Activated CD4-positive, alpha-beta memory T cell treated with anti-CD3 and anti-CD28 coated beads for 36 hours (primary cell): ENCODE measurements at regions not wholly inside any gene's neighbourhood (a gene's known extent, or its start where the extent isn't known, plus 50 kb on each side); places are given as distances from the start of the nearest gene placed in this dataset.

Source experiments
- CTCF ChIA-PET: fragments of 350-600 bp; sonication (Branson Sonifier 250); formaldehyde crosslinking; loops from one replicate; lab custom pipeline; 2021; ENCODE audit warnings: antibody characterized with exemption, inconsistent platforms; lab: Charles Lee
- POLR2A ChIA-PET: fragments of 350-600 bp; sonication (Branson Sonifier 250); formaldehyde crosslinking; loops from one replicate; lab custom pipeline; 2021; ENCODE audit warnings: antibody characterized with exemption; lab: Charles Lee
- DNase-seq: peaks from one replicate; pipeline ENCODE4 v3.0.0-alpha.2; 2020
- H3K27ac Mint-ChIP-seq: one replicate; pipeline ENCODE4 v1.8.0; 2021; ENCODE audit warnings: mixed read lengths
- H3K27me3 Mint-ChIP-seq: one replicate; pipeline ENCODE4 v1.8.0; 2021; ENCODE audit warnings: mixed read lengths
- H3K36me3 Mint-ChIP-seq: one replicate; pipeline ENCODE4 v1.8.0; 2021; ENCODE audit warnings: mixed read lengths
- H3K4me1 Mint-ChIP-seq: one replicate; pipeline ENCODE4 v1.8.0; 2021; ENCODE audit warnings: low read depth, mixed read lengths
- H3K4me3 Mint-ChIP-seq: one replicate; pipeline ENCODE4 v1.8.0; 2021; ENCODE audit warnings: mild to moderate bottlenecking, mixed read lengths
- H3K9me3 Mint-ChIP-seq: one replicate; pipeline ENCODE4 v1.8.0; 2021; ENCODE audit warnings: mixed read lengths
- intact Hi-C: fragments of 100-400 bp; cut with micrococcal nuclease; formaldehyde crosslinking; loops from one replicate; pipeline ENCODE4 v1.15.1; 2023

DNA sequence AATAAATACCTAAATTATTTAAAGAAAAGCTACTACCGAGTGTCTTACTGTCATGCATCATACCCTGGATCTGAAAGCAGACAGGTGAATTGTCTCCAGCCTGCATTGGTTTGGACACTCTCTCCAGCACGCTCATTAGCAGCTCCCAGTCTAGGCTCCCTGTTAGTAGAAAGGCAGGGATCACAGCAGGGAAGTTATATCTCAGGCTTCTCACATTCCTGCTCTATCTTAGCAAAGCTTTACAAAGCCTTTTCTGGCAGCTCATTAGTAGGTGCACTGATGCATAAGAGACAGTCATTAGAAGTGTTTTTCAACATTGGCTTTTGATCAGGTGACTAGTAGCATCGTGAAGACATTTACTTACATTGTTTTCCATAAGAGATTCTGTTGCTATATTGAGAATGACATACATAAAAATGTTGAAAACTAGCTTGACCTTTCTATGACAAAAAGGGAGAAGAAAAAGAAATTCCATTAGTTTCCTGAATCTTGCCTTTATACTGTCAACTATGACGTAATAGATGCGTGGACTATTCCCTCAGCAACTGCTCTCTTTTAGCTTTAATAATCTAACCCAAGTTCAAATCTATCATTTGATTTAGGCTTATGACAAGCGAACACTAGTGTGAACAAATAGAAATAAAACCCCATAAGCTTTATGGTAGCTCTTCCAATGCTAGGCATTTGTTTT lies 408.7 kb upstream of the KCNH7 start:
- Mint-ChIP-seq H3K4me1 (no peaks in the 10 kb centered on the region), H3K27me3 (no peaks in the 10 kb centered on the region), H3K27ac (no peak overlapping the region), H3K9me3 (peaks cover 3% of the 10 kb centered on the region), H3K36me3 (no peaks in the 10 kb centered on the region), H3K4me3 (no peak overlapping the region)
- ChIA-PET POLR2A (no interaction called here), CTCF (no interaction called here)
- no peak for DNase-seq
- intact Hi-C loops: no loop called here

DNA sequence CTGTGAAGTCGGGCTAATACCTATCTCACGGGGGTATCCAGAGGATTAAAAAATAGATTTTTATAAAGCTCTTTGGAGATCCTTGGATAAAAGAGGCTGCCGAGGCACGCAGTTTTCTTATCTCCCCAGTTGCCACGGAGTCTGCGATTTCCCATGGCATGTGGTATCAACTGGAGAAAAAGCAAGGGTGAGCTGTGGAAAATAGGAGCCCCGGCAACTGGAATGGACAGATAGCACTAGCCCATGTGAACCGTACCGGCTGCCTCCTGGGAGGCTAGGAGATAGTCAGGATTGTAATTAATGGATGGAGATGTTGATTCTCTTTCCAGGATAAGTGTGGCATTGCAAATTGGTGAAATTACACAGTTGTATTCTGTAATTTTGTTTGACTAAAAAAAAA lies 407.6 kb upstream of the KCNH7 start:
- H3K27ac Mint-ChIP-seq: no peak overlapping the region
- DNase-seq: no peak
- ChIA-PET POLR2A (no interaction called here), CTCF (no interaction called here)
- intact Hi-C loops: no loop called here
- no peaks in the 10 kb centered on the region for H3K27me3 Mint-ChIP-seq
- H3K36me3 Mint-ChIP-seq: no peaks in the 10 kb centered on the region
- H3K4me3 Mint-ChIP-seq: no peak overlapping the region
- no peaks in the 10 kb centered on the region for H3K4me1 Mint-ChIP-seq
- H3K9me3 Mint-ChIP-seq: peaks cover 3% of the 10 kb centered on the region

DNA sequence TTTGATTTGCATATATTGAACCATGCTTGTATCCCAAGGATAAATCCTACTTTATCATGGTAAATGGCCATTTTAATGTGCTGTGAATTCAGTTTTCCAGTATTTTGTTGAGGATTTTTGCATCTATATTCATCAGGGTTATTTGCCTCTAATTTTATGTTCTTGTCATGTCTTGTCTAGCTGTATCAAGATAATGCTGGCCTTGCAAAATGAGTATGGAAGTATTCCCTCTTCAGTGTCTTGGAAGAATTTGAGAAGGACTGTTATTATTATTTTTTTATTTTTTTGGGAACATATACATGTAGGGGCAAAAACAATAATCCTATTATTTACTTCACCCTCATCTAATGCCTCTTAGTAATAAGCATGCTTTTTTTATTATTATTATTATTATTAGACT lies 398.0 kb upstream of the KCNH7 start:
- intact Hi-C loops: no loop called here
- no peaks in the 10 kb centered on the region for H3K4me1 Mint-ChIP-seq
- ChIA-PET POLR2A (no interaction called here), CTCF (no interaction called here)
- no peaks in the 10 kb centered on the region for H3K27me3 Mint-ChIP-seq
- no peak overlapping the region for H3K27ac Mint-ChIP-seq
- H3K9me3 Mint-ChIP-seq: peaks cover 31% of the 10 kb centered on the region
- no peak for DNase-seq
- H3K4me3 Mint-ChIP-seq: no peak overlapping the region
- H3K36me3 Mint-ChIP-seq: no peaks in the 10 kb centered on the region

DNA sequence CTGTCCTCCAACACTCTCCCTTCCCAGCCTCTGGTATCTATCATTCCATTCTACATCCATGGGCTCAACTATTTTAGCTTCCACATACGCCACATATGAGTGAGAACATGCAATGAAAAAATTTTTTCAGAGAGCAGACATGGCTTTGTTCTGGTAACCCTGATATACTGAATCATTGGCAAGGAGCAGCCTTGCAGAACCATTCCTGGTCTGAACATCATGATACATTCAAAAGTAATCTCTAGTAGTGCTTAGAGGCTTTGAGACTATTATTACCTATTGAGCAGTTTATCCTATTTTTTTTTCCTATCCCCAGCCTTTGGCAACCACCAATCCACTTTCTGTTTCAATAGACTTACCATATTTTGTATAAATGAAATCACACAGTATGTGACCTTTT lies 393.1 kb upstream of the KCNH7 start:
- peaks cover 7% of the 10 kb centered on the region for H3K9me3 Mint-ChIP-seq
- no peak overlapping the region for H3K4me3 Mint-ChIP-seq
- ChIA-PET POLR2A (no interaction called here), CTCF (no interaction called here)
- no peaks in the 10 kb centered on the region for H3K4me1 Mint-ChIP-seq
- intact Hi-C loops: no loop called here
- H3K27me3 Mint-ChIP-seq: no peaks in the 10 kb centered on the region
- DNase-seq: no peak
- no peaks in the 10 kb centered on the region for H3K36me3 Mint-ChIP-seq
- H3K27ac Mint-ChIP-seq: no peak overlapping the region

DNA sequence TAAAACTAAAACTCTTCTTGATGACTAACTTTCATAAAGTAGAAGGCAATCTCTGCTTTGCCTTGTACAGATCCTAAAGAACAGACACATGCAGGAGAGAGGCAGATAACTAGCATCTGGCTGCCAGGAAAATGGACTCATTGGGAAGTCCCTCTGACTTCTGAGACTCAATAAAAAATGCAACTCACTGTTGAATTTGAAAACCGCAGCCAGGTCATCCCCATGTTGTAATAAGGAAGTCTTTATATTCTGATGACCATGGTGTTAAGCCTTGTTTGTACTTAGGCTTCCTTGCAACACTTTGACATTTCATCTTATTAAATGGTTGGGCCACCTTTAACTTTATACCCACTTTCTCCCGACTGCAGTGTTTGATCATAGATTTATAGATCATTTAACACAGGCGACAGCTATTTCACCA lies 375.1 kb upstream of the KCNH7 start:
- intact Hi-C loops: no loop called here
- no peak for DNase-seq
- no peak overlapping the region for H3K27ac Mint-ChIP-seq
- H3K36me3 Mint-ChIP-seq: no peaks in the 10 kb centered on the region
- POLR2A ChIA-PET: no interaction called here
- CTCF ChIA-PET: no interaction called here
- peaks cover 3% of the 10 kb centered on the region for H3K9me3 Mint-ChIP-seq
- no peaks in the 10 kb centered on the region for H3K4me1 Mint-ChIP-seq
- H3K27me3 Mint-ChIP-seq: no peaks in the 10 kb centered on the region
- H3K4me3 Mint-ChIP-seq: no peak overlapping the region

DNA sequence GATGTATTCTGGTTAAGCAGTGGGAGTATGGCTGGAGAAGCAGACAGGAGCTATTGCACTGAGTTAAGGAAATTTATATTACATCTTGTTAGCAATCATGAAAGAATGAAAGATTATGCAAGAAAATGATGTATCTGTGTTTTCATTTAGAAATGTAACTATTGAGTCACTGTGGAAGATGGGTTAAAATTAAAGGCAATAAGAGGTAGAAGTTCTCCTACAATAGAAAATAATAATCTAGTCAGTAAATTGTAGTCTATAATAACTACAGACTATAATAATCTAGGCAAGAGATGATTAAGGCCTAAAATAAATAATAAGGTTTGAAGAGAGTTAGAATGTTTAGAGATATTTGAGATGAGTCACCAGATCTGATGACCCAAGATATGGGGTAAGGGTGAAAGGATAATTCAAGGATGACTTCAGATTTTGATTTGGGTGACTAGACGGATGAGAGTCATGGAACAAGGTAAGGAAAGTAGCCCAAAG lies 371.9 kb upstream of the KCNH7 start:
- H3K4me1 Mint-ChIP-seq: no peaks in the 10 kb centered on the region
- no peaks in the 10 kb centered on the region for H3K36me3 Mint-ChIP-seq
- H3K9me3 Mint-ChIP-seq: peaks cover 2% of the 10 kb centered on the region
- H3K4me3 Mint-ChIP-seq: no peak overlapping the region
- intact Hi-C loops: no loop called here
- CTCF ChIA-PET: no interaction called here
- no peak for DNase-seq
- no peaks in the 10 kb centered on the region for H3K27me3 Mint-ChIP-seq
- POLR2A ChIA-PET: no interaction called here
- H3K27ac Mint-ChIP-seq: no peak overlapping the region

DNA sequence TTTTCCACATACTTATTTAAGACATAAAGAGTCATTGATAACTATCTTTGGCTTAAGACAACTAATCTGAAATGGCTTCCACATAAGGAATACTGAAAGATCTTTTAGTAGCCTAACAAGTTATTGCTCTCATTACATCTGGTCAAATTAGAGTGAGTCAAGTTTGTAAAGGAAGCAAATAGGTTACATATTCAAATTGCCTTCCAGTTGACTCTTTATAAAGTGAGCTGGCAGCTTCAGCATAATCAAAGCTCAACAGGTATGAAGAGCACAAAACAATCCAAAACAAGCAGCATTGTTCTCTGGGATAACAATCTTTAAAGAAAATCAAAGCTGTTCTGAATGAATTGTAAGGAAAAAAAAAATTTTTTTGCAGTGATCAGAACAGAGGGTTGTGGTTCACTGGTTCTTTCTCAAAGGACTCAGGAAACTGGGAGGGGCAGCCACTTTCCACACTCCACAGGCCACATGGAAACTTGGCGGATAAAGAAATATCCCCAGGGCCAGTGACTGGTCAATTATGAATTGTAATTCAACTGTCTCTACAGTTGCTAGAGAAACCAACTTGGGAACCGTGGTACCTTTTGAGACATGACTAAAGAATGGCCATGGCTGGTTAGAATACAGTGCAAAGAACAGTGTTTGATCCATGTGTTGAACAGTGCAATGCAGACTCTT lies 369.3 kb upstream of the KCNH7 start:
- Mint-ChIP-seq H3K4me1 (no peaks in the 10 kb centered on the region), H3K36me3 (no peaks in the 10 kb centered on the region), H3K9me3 (no peaks in the 10 kb centered on the region), H3K27ac (no peak overlapping the region), H3K4me3 (no peak overlapping the region), H3K27me3 (no peaks in the 10 kb centered on the region)
- ChIA-PET CTCF (no interaction called here), POLR2A (no interaction called here)
- no peak for DNase-seq
- intact Hi-C loops: no loop called here

DNA sequence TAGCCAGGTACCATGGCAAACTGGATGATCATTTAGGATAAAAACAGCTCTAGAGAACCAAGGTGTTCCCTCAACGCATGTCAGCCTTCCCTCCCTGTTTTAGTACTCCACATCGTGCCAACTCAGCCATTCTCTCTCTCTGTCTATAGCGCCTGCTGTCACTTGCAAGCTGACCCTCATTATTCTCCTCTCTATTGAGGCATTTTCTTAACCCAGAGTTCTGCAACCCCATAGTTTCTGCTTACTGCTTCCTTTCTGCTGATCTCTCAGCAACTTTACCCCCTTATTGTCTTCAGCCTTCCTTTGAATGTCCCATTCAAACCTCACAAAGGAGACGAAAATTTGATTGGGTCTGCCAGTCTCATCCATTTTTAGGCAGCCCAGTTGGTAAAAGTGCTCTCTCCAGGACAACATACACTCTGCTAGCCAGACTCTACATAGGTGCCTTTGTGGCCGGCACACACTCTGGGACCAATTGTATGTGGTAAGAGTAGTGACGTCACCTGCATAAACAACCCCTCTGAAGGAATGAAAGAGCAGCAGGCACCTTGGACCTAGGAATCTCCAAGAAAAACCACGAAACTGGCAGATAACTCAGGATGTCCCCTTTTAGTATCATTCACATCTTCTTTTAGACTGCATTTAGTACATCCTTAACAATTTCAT lies 367.2 kb upstream of the KCNH7 start:
- POLR2A ChIA-PET: no interaction called here
- no peaks in the 10 kb centered on the region for H3K36me3 Mint-ChIP-seq
- CTCF ChIA-PET: no interaction called here
- no peak overlapping the region for H3K4me3 Mint-ChIP-seq
- no peak overlapping the region for H3K27ac Mint-ChIP-seq
- DNase-seq: no peak
- intact Hi-C loops: no loop called here
- no peaks in the 10 kb centered on the region for H3K27me3 Mint-ChIP-seq
- H3K4me1 Mint-ChIP-seq: no peaks in the 10 kb centered on the region
- H3K9me3 Mint-ChIP-seq: no peaks in the 10 kb centered on the region

DNA sequence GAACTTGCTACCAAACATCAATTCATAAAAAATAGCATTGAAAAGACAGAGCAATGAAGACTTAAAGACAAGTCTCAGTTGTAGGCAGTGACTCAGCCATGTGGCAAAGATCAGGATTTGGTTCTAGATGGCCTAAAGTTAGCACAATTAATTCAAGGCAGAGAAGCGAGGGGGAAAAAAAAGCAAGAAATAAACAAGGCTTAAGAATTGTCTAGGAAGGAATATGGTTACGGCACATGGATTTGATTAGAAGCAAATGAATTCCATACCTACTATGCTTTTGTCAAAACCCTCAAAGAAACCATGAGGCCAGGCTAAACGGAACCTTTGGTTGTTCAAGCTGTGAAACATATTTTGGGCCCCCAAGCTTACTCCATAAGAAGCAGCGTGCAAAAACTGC lies 362.2 kb upstream of the KCNH7 start:
- POLR2A ChIA-PET: no interaction called here
- CTCF ChIA-PET: no interaction called here
- H3K36me3 Mint-ChIP-seq: no peaks in the 10 kb centered on the region
- H3K27ac Mint-ChIP-seq: no peak overlapping the region
- H3K9me3 Mint-ChIP-seq: peaks cover 2% of the 10 kb centered on the region
- no peaks in the 10 kb centered on the region for H3K27me3 Mint-ChIP-seq
- DNase-seq: no peak
- H3K4me1 Mint-ChIP-seq: no peaks in the 10 kb centered on the region
- H3K4me3 Mint-ChIP-seq: no peak overlapping the region
- intact Hi-C loops: no loop called here

DNA sequence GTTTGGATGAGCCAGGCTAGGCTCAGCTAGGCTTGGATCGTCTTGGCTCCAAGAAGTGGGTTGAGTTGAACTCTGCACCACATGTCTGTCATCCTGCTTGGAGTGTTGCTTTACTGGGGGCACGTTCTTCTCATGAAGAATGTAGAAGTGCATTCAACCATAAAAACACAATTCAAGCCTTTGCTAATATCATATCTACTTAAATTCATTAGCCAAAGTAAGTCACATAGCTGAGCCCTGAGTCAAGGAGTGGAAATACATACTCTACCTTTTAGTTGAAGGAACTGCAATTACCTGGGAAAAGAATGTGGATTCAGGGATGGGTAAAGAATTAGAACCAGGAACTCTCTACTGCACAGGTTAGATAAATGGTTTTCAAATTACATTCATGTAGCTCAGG lies 360.4 kb upstream of the KCNH7 start:
- CTCF ChIA-PET: no interaction called here
- Mint-ChIP-seq H3K4me3 (no peak overlapping the region), H3K4me1 (no peaks in the 10 kb centered on the region), H3K36me3 (no peaks in the 10 kb centered on the region), H3K27ac (no peak overlapping the region), H3K27me3 (no peaks in the 10 kb centered on the region), H3K9me3 (peaks cover 2% of the 10 kb centered on the region)
- DNase-seq: no peak
- intact Hi-C loops: no loop called here
- POLR2A ChIA-PET: no interaction called here

DNA sequence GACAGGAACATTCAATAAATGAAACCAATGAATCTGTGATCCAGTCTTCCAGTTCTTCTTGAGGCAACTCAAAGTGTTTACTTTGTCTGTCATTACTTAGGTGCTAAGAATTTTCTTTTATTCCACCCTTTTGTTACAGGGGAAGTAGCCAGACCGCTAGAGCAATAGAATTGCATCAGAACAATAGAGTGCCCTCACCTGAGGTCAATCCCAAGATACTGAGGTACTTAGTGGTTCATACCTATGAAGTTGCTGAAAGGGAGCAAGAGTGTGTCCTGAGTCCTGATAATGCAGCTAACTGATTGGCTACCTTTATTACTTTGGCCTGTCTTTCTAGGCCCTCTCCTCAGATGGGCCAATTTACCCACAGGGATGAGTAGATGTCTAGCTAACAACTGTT lies 359.4 kb upstream of the KCNH7 start:
- POLR2A ChIA-PET: no interaction called here
- H3K27me3 Mint-ChIP-seq: no peaks in the 10 kb centered on the region
- no peaks in the 10 kb centered on the region for H3K4me1 Mint-ChIP-seq
- H3K9me3 Mint-ChIP-seq: peaks cover 2% of the 10 kb centered on the region
- intact Hi-C loops: no loop called here
- no peak for DNase-seq
- CTCF ChIA-PET: no interaction called here
- no peak overlapping the region for H3K27ac Mint-ChIP-seq
- H3K36me3 Mint-ChIP-seq: no peaks in the 10 kb centered on the region
- H3K4me3 Mint-ChIP-seq: no peak overlapping the region

DNA sequence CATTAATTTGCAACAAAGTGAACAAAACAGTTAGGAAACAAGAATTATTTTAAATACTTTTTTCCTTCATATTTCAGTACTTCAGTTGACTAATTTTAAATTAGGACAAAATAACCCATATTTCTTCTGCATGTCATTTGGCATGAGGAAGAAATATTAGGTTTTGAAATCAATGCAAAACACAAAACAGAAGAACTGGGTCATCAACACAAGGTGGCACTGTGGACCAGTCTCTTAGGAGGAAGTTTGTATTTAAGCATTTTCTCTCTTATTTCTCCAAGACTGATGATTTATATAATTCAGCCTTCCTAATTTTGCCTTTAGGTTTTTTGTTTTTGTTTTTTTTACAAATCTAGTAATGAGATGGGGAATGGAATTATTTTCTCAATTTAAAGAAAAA lies 352.8 kb upstream of the KCNH7 start:
- H3K36me3 Mint-ChIP-seq: no peaks in the 10 kb centered on the region
- DNase-seq: no peak
- H3K4me1 Mint-ChIP-seq: no peaks in the 10 kb centered on the region
- no peak overlapping the region for H3K4me3 Mint-ChIP-seq
- H3K27ac Mint-ChIP-seq: no peak overlapping the region
- CTCF ChIA-PET: interaction anchor here (0.6 kb wide), 1 partner anchor 997 kb away, joined by 3 read pairs; no protein-coding TSS in a partner anchor
- no peaks in the 10 kb centered on the region for H3K9me3 Mint-ChIP-seq
- intact Hi-C loops: no loop called here
- POLR2A ChIA-PET: no interaction called here
- no peaks in the 10 kb centered on the region for H3K27me3 Mint-ChIP-seq
